ENCODE measurements at regions not wholly inside any gene's neighbourhood (a gene's known extent, or its start where the extent isn't known, plus 50 kb on each side); places are given as distances from the start of the nearest gene placed in this dataset.

GRCh38 chr4:81629366-81629765 is 157.7 kb upstream of the RASGEF1B start:
- Histone ChIP-seq H3K4me1 (ENCODE audit: control insufficient read depth, insufficient read depth, low read length, poor library complexity, severe bottlenecking) (peaks cover 21% of the 10 kb centered on the region), H3K27ac (ENCODE audit: low read depth, low read length, severe bottlenecking) (no peak overlapping the region), H3K36me3 (ENCODE audit: control insufficient read depth, insufficient read depth, low read length) (no peaks in the 10 kb centered on the region), H3K4me3 (ENCODE audit: extremely low read depth, insufficient read depth, low read length, poor library complexity, severe bottlenecking) (no peak overlapping the region), H3K9me3 (ENCODE audit: control insufficient read depth, low read length) (no peaks in the 10 kb centered on the region)
- 80 to 83% methylated on average over 1 of the region's 4 CpGs for WGBS, 2 experiments (ENCODE audit: insufficient coverage in 2 of 2)

GRCh38 chr4:81628489-81628888 is 156.8 kb upstream of the RASGEF1B start:
- H3K9me3 ChIP-seq (ENCODE audit: control insufficient read depth, low read length) = no peaks in the 10 kb centered on the region
- no peak overlapping the region for H3K27ac ChIP-seq (ENCODE audit: low read depth, low read length, severe bottlenecking)
- H3K4me3 ChIP-seq (ENCODE audit: extremely low read depth, insufficient read depth, low read length, poor library complexity, severe bottlenecking) = no peak overlapping the region
- H3K4me1 ChIP-seq (ENCODE audit: control insufficient read depth, insufficient read depth, low read length, poor library complexity, severe bottlenecking) = peaks cover 21% of the 10 kb centered on the region
- WGBS, 2 experiments (ENCODE audit: insufficient coverage in 2 of 2) = 78 to 86% methylated on average over 1 of the region's 3 CpGs
- no peaks in the 10 kb centered on the region for H3K36me3 ChIP-seq (ENCODE audit: control insufficient read depth, insufficient read depth, low read length)

- H3K4me1 ChIP-seq (ENCODE audit: control insufficient read depth, insufficient read depth, low read length, poor library complexity, severe bottlenecking) = peaks cover 20% of the 10 kb centered on the region
- WGBS, 2 experiments (ENCODE audit: insufficient coverage in 2 of 2) = 46 to 65% methylated on average over 2 of the region's 2 CpGs
Measured at GRCh38 chr4:81627590-81627989, 155.9 kb upstream of the RASGEF1B start.

GRCh38 chr4:81626851-81627250 is 155.1 kb upstream of the RASGEF1B start:
- Histone ChIP-seq H3K27ac (ENCODE audit: low read depth, low read length, severe bottlenecking) (no peak overlapping the region), H3K4me3 (ENCODE audit: extremely low read depth, insufficient read depth, low read length, poor library complexity, severe bottlenecking) (no peak overlapping the region)
- whole genome bisulfite sequencing, 2 experiments (ENCODE audit: insufficient coverage in 2 of 2) = 82% methylated on average over 4 of the region's 5 CpGs; no CpG with 5 or more reads in 1 of the 2 experiments

More at GRCh38 chr4:81627590-81627989, 155.9 kb upstream of the RASGEF1B start:
- H3K4me3 ChIP-seq (ENCODE audit: extremely low read depth, insufficient read depth, low read length, poor library complexity, severe bottlenecking) = no peak overlapping the region
- no peaks in the 10 kb centered on the region for H3K9me3 ChIP-seq (ENCODE audit: control insufficient read depth, low read length)
- H3K27ac ChIP-seq (ENCODE audit: low read depth, low read length, severe bottlenecking) = no peak overlapping the region
- H3K36me3 ChIP-seq (ENCODE audit: control insufficient read depth, insufficient read depth, low read length) = no peaks in the 10 kb centered on the region

GRCh38 chr4:81625422-81626417 is 154.0 kb upstream of the RASGEF1B start:
- WGBS, 2 experiments (ENCODE audit: insufficient coverage in 2 of 2) = 100% methylated on average over 1 of the region's 4 CpGs
- peaks cover 12% of the 10 kb centered on the region for H3K4me1 ChIP-seq (ENCODE audit: control insufficient read depth, insufficient read depth, low read length, poor library complexity, severe bottlenecking)
- no peak overlapping the region for H3K4me3 ChIP-seq (ENCODE audit: extremely low read depth, insufficient read depth, low read length, poor library complexity, severe bottlenecking)
- no peaks in the 10 kb centered on the region for H3K36me3 ChIP-seq (ENCODE audit: control insufficient read depth, insufficient read depth, low read length)
- H3K27ac ChIP-seq (ENCODE audit: low read depth, low read length, severe bottlenecking) = no peak overlapping the region
- no peaks in the 10 kb centered on the region for H3K9me3 ChIP-seq (ENCODE audit: control insufficient read depth, low read length)

More at GRCh38 chr4:81626851-81627250, 155.1 kb upstream of the RASGEF1B start:
- Histone ChIP-seq H3K36me3 (ENCODE audit: control insufficient read depth, insufficient read depth, low read length) (no peaks in the 10 kb centered on the region), H3K4me1 (ENCODE audit: control insufficient read depth, insufficient read depth, low read length, poor library complexity, severe bottlenecking) (peaks cover 16% of the 10 kb centered on the region), H3K9me3 (ENCODE audit: control insufficient read depth, low read length) (no peaks in the 10 kb centered on the region)

GRCh38 chr4:81623434-81623833 is 151.7 kb upstream of the RASGEF1B start:
- H3K4me3 ChIP-seq (ENCODE audit: extremely low read depth, insufficient read depth, low read length, poor library complexity, severe bottlenecking) = no peak overlapping the region
- H3K27ac ChIP-seq (ENCODE audit: low read depth, low read length, severe bottlenecking) = no peak overlapping the region
- no peaks in the 10 kb centered on the region for H3K9me3 ChIP-seq (ENCODE audit: control insufficient read depth, low read length)
- H3K4me1 ChIP-seq (ENCODE audit: control insufficient read depth, insufficient read depth, low read length, poor library complexity, severe bottlenecking) = peaks cover 12% of the 10 kb centered on the region
- 100% methylated on average over 1 of the region's 2 CpGs; no CpG with 5 or more reads in 1 of the 2 experiments for WGBS, 2 experiments (ENCODE audit: insufficient coverage in 2 of 2)
- no peaks in the 10 kb centered on the region for H3K36me3 ChIP-seq (ENCODE audit: control insufficient read depth, insufficient read depth, low read length)

- Histone ChIP-seq H3K36me3 (ENCODE audit: control insufficient read depth, insufficient read depth, low read length) (no peaks in the 10 kb centered on the region), H3K9me3 (ENCODE audit: control insufficient read depth, low read length) (no peaks in the 10 kb centered on the region), H3K27ac (ENCODE audit: low read depth, low read length, severe bottlenecking) (no peak overlapping the region), H3K4me1 (ENCODE audit: control insufficient read depth, insufficient read depth, low read length, poor library complexity, severe bottlenecking) (peaks cover 8% of the 10 kb centered on the region), H3K4me3 (ENCODE audit: extremely low read depth, insufficient read depth, low read length, poor library complexity, severe bottlenecking) (no peak overlapping the region)
Measured at GRCh38 chr4:81622474-81623184, 150.9 kb upstream of the RASGEF1B start.

GRCh38 chr4:81622028-81622427 is 150.3 kb upstream of the RASGEF1B start:
- WGBS, 2 experiments (ENCODE audit: insufficient coverage in 2 of 2) = 51% methylated on average over 2 of the region's 3 CpGs; no CpG with 5 or more reads in 1 of the 2 experiments
- Histone ChIP-seq H3K9me3 (ENCODE audit: control insufficient read depth, low read length) (no peaks in the 10 kb centered on the region), H3K4me3 (ENCODE audit: extremely low read depth, insufficient read depth, low read length, poor library complexity, severe bottlenecking) (no peak overlapping the region), H3K27ac (ENCODE audit: low read depth, low read length, severe bottlenecking) (no peak overlapping the region), H3K4me1 (ENCODE audit: control insufficient read depth, insufficient read depth, low read length, poor library complexity, severe bottlenecking) (peaks cover 2% of the 10 kb centered on the region), H3K36me3 (ENCODE audit: control insufficient read depth, insufficient read depth, low read length) (no peaks in the 10 kb centered on the region)

- no peak overlapping the region for H3K27ac ChIP-seq (ENCODE audit: low read depth, low read length, severe bottlenecking)
- no peaks in the 10 kb centered on the region for H3K36me3 ChIP-seq (ENCODE audit: control insufficient read depth, insufficient read depth, low read length)
- no peak overlapping the region for H3K4me3 ChIP-seq (ENCODE audit: extremely low read depth, insufficient read depth, low read length, poor library complexity, severe bottlenecking)
- no peaks in the 10 kb centered on the region for H3K4me1 ChIP-seq (ENCODE audit: control insufficient read depth, insufficient read depth, low read length, poor library complexity, severe bottlenecking)
- H3K9me3 ChIP-seq (ENCODE audit: control insufficient read depth, low read length) = no peaks in the 10 kb centered on the region
- 100% methylated on average over 1 of the region's 2 CpGs for WGBS, 2 experiments (ENCODE audit: insufficient coverage in 2 of 2)
Measured at GRCh38 chr4:81621490-81621889, 149.8 kb upstream of the RASGEF1B start.

GRCh38 chr4:81620442-81620841 is 148.7 kb upstream of the RASGEF1B start:
- whole genome bisulfite sequencing, 2 experiments (ENCODE audit: insufficient coverage in 2 of 2) = no CpG with 5 or more reads among the region's 1 CpG
- H3K4me1 ChIP-seq (ENCODE audit: control insufficient read depth, insufficient read depth, low read length, poor library complexity, severe bottlenecking) = no peaks in the 10 kb centered on the region
- no peak overlapping the region for H3K4me3 ChIP-seq (ENCODE audit: extremely low read depth, insufficient read depth, low read length, poor library complexity, severe bottlenecking)
- H3K9me3 ChIP-seq (ENCODE audit: control insufficient read depth, low read length) = no peaks in the 10 kb centered on the region
- H3K36me3 ChIP-seq (ENCODE audit: control insufficient read depth, insufficient read depth, low read length) = no peaks in the 10 kb centered on the region
- H3K27ac ChIP-seq (ENCODE audit: low read depth, low read length, severe bottlenecking) = no peak overlapping the region
